Ishikawa (cell line): ENCODE measurements at regions not wholly inside any gene's neighbourhood (a gene's known extent, or its start where the extent isn't known, plus 50 kb on each side); places are given as distances from the start of the nearest gene placed in this dataset.

Experiments
- CEBPB ChIP-seq: IDR thresholded peaks from 2 replicates; pipeline ENCODE4 v1.6.1; 2012
- EGR1 ChIP-seq: IDR thresholded peaks from 2 replicates; pipeline ENCODE4 v1.6.1; 2012
- RAD21 ChIP-seq: IDR thresholded peaks from 2 replicates; pipeline ENCODE4 v1.6.1; 2012; ENCODE audit warnings: low read depth
- TCF12 ChIP-seq: IDR thresholded peaks from 2 replicates; pipeline ENCODE4 v1.6.1; 2012; ENCODE audit warnings: low read depth
- TEAD4 ChIP-seq: IDR thresholded peaks from 2 replicates; pipeline ENCODE4 v1.6.1; 2012
- YY1 ChIP-seq: IDR thresholded peaks from 2 replicates; pipeline ENCODE4 v1.6.1; 2012; ENCODE audit warnings: low read depth
- TF ChIP-seq, protein P1 (sequence below): IDR thresholded peaks from 2 replicates; pipeline ENCODE4 v1.6.1; 2012; ENCODE audit warnings: low read depth, mild to moderate bottlenecking

GRCh38 chr15:93895976-93896770 is 335.2 kb upstream of the MCTP2 start:
- TF ChIP-seq TEAD4 (no peak), EGR1 (no peak), YY1 (no peak), RAD21 (no peak), TCF12 (no peak), CEBPB (no peak)
- TF ChIP-seq, protein P1, sequence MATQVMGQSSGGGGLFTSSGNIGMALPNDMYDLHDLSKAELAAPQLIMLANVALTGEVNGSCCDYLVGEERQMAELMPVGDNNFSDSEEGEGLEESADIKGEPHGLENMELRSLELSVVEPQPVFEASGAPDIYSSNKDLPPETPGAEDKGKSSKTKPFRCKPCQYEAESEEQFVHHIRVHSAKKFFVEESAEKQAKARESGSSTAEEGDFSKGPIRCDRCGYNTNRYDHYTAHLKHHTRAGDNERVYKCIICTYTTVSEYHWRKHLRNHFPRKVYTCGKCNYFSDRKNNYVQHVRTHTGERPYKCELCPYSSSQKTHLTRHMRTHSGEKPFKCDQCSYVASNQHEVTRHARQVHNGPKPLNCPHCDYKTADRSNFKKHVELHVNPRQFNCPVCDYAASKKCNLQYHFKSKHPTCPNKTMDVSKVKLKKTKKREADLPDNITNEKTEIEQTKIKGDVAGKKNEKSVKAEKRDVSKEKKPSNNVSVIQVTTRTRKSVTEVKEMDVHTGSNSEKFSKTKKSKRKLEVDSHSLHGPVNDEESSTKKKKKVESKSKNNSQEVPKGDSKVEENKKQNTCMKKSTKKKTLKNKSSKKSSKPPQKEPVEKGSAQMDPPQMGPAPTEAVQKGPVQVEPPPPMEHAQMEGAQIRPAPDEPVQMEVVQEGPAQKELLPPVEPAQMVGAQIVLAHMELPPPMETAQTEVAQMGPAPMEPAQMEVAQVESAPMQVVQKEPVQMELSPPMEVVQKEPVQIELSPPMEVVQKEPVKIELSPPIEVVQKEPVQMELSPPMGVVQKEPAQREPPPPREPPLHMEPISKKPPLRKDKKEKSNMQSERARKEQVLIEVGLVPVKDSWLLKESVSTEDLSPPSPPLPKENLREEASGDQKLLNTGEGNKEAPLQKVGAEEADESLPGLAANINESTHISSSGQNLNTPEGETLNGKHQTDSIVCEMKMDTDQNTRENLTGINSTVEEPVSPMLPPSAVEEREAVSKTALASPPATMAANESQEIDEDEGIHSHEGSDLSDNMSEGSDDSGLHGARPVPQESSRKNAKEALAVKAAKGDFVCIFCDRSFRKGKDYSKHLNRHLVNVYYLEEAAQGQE, result no peak
